ENCODE measurements at regions not wholly inside any gene's neighbourhood (a gene's known extent, or its start where the extent isn't known, plus 50 kb on each side); places are given as distances from the start of the nearest gene placed in this dataset.
"Not testable (repeated sequence)": the region's sequence is repeated elsewhere in the genome, so short reads cannot be mapped to it uniquely, and the experiment has no call there.

DNA sequence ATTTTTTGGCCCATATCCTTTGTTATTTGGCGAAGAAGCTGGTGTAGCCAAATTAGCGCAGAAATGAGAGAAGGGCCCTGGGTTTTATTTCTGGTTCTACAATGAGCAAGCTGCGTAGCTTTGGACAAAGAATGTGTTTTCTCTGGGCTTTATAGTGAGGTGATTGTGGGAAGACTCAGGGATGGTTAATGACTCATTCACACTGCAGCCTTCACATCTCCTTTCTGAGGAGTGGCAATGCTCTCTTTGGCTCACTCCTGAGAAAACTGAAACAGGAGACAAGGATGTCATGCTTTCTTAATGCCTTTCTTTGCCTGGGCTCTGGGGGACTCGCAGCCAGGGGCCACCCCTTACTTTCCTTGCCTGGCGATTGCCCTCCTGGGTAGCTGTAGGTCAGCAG, 271.0 kb upstream of the PODXL start:
- TF ChIP-seq, protein P1, sequence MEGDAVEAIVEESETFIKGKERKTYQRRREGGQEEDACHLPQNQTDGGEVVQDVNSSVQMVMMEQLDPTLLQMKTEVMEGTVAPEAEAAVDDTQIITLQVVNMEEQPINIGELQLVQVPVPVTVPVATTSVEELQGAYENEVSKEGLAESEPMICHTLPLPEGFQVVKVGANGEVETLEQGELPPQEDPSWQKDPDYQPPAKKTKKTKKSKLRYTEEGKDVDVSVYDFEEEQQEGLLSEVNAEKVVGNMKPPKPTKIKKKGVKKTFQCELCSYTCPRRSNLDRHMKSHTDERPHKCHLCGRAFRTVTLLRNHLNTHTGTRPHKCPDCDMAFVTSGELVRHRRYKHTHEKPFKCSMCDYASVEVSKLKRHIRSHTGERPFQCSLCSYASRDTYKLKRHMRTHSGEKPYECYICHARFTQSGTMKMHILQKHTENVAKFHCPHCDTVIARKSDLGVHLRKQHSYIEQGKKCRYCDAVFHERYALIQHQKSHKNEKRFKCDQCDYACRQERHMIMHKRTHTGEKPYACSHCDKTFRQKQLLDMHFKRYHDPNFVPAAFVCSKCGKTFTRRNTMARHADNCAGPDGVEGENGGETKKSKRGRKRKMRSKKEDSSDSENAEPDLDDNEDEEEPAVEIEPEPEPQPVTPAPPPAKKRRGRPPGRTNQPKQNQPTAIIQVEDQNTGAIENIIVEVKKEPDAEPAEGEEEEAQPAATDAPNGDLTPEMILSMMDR (conservative IDR thresholded peaks at IDR 0.05; ENCODE audit: control insufficient read depth, insufficient read depth, low read depth, low read length) = no peak
- DNase-seq (ENCODE audit: low read depth) = no peak
- no peak overlapping the region for H3K4me3 ChIP-seq (ENCODE audit: control insufficient read depth, low read depth, low read length)

DNA sequence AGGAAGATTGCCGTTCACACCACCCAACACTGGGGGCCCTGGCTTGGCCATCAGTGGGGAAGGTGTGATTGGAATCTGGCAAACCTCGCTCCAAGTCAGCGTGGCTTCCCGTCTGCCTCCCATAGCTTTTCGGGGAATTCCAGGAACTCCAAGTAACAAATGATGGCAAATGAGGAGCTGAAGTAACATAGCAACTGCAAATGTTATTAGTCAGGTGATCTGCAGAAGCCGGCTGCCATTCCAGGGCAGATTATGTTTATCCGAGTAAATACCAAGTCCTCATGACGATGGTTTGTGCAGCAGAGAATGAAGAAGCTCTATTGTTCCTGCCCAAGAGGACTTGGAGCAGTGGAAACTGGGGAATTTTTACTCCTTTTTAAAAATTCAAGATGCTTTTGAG, 270.5 kb upstream of the PODXL start:
- no peak overlapping the region for H3K4me3 ChIP-seq (ENCODE audit: control insufficient read depth, low read depth, low read length)
- DNase-seq (ENCODE audit: low read depth) = no peak
- TF ChIP-seq, protein P1 (conservative IDR thresholded peaks at IDR 0.05; ENCODE audit: control insufficient read depth, insufficient read depth, low read depth, low read length) = no peak

DNA sequence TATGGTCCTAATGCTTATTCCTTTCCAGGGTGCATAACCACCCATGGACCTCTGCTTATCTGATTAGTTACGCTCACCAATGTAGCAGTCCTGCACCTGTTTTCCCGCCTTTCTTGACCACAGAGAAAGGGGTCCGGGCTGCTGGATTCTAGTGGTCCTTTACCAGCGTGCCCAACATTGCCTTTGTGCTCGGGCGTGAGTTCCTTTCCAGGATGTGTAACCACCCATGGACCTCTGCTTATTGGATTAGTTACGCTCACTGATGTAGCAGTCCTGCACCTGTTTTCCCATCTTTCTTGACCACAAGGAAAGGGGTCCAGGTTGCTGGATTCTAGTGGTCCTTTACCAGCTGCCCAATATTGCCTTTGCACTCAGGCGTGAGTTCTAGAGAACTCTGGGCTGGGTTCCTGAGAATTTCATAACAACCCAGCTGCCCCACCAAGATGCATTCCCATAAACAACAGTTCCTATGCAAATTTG, 267.6 kb upstream of the PODXL start:
- not testable (repeated sequence) for DNase-seq (ENCODE audit: low read depth); H3K4me3 ChIP-seq (ENCODE audit: control insufficient read depth, low read depth, low read length)

DNA sequence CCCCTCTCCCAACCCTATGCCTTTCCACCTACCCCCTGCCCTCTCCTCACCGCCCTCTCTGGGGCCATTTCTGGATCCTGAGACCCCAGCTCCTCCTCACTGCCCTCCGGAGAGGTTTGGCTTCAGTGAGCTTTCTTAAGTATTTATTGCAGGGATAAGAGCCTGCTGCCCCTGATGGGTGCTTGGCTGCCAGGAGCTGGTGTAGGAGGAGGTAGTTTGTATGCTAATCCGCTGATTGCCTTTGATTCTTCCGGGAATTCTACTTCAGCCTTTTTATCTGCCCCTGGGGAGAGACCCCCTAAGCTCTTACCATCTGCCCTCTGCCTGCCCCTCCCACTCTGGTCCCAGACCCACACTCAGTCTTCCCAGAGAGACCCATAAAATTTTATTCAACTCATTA, 263.5 kb upstream of the PODXL start:
- DNase-seq (ENCODE audit: low read depth) = no peak
- H3K4me3 ChIP-seq (ENCODE audit: control insufficient read depth, low read depth, low read length) = no peak overlapping the region
- TF ChIP-seq, protein P1 (conservative IDR thresholded peaks at IDR 0.05; ENCODE audit: control insufficient read depth, insufficient read depth, low read depth, low read length) = no peak

DNA sequence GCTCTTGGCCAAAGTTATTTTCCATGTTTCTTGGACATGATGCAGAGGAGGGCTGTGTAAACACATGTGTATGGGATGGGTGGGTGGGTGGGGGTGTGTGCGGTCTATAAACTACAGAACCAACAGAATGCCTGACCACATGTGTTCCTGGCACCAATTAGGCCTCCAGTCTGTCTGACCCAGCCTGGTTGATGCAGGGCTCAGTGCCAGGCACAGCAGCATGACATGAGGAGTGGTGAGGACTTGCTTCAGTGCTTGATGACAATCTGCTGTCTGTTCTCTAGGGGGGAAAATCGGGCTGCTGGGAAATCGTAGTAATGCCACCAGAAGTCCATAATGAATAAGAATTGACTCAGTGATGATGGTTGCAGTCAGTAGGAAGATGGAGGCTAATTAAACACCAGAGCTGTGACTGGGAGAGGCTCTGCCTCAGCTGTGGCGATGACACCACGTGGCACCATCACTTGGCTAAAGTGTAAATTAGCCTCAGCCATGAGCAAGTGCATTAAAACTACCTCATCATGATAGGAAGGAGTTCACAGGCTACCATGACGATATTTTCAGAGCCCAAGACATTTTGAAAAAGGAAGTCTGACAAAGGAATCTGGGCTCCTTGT, 260.1 kb upstream of the PODXL start:
- no peak for DNase-seq (ENCODE audit: low read depth)
- TF ChIP-seq, protein P1 (conservative IDR thresholded peaks at IDR 0.05; ENCODE audit: control insufficient read depth, insufficient read depth, low read depth, low read length) = no peak
- H3K4me3 ChIP-seq (ENCODE audit: control insufficient read depth, low read depth, low read length) = no peak overlapping the region

DNA sequence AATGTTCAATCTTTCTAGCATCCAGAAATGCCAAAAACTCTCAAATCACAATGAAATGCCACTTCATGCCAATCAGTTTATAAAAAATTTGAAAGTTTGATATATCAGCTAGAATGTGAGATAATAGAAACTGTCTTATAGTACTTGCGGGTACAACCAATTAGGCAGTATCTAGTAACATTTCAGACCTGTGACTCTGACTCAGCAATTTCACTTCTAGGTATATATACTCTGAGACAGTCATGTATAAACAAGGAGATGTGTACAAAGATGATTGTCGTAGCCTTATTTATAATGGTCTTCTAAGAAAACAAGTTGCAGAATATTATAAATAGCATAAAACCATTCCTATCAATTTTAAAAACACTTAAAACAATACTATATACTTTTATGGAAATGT, 252.3 kb upstream of the PODXL start:
- H3K4me3 ChIP-seq (ENCODE audit: control insufficient read depth, low read depth, low read length) = no peak overlapping the region
- TF ChIP-seq, protein P1 (conservative IDR thresholded peaks at IDR 0.05; ENCODE audit: control insufficient read depth, insufficient read depth, low read depth, low read length) = no peak
- DNase-seq (ENCODE audit: low read depth) = no peak

DNA sequence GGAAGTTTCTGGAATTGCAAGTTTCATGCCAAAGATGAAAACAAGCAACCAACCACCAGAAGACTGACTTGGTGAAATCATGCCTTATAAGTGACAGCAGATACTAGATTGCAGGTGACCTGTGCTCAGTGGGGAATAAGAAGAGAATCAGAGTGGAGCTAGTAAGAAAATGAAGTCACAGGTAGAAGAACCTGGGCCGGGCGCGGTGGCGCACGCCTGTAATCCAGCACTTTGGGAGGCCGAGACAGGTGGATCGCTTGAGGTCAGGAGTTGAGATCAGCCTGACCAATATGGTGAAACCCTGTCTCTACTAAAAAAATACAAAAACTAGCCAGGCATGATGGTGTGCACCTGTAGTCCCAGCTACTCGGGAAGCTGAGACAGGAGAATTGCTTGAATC, 251.7 kb upstream of the PODXL start:
- not testable (repeated sequence) for H3K4me3 ChIP-seq (ENCODE audit: control insufficient read depth, low read depth, low read length); DNase-seq (ENCODE audit: low read depth)

DNA sequence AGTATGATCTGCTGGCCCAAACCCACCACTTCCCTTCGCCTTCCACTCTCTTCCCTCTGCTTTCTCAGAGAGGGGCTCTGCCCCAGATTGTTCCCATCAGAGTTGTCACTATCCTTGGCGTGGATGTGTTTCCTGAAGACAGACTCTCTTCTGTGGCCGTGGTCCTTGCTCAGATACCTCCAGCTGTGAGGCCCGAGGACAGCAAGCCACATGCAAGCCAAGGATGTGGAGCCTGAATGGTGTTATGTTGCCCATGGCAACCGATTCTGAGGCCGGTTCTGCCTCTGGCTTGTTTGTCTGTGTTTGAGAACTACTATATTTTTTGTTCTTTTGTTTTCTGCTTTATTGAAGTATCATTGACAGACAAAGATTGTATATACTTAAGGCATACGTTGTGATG, 247.4 kb upstream of the PODXL start:
- H3K4me3 ChIP-seq (ENCODE audit: control insufficient read depth, low read depth, low read length) = no peak overlapping the region
- DNase-seq (ENCODE audit: low read depth) = no peak

More for the DNA sequence above, 247.4 kb upstream of the PODXL start:
- TF ChIP-seq, protein P1 (conservative IDR thresholded peaks at IDR 0.05; ENCODE audit: control insufficient read depth, insufficient read depth, low read depth, low read length) = no peak

Data from fibroblast of mammary gland (primary cell).